Activated naive CD8-positive, alpha-beta T cell treated with anti-CD3 and anti-CD28 coated beads, Interleukin-2, amount 10 ng/mL, durations not matched to agents 7 days and 5 days (primary cell): ENCODE measurements at regions not wholly inside any gene's neighbourhood (a gene's known extent, or its start where the extent isn't known, plus 50 kb on each side); places are given as distances from the start of the nearest gene placed in this dataset.
"Not testable (repeated sequence)": the region's sequence is repeated elsewhere in the genome, so short reads cannot be mapped to it uniquely, and the experiment has no call there.

Source experiments
- ATAC-seq: fragments of 150-1000 bp; cut with Tn5 transposase; one replicate; pipeline ENCODE4 v1.10.0; 2021; ENCODE audit warnings: low read depth, moderate library complexity
- POLR2A ChIA-PET: fragments of 350-600 bp; sonication (Branson Sonifier 250); formaldehyde crosslinking; loops from one replicate; lab custom pipeline; 2021; ENCODE audit warnings: antibody characterized with exemption; lab: Charles Lee
- DNase-seq: peaks from one replicate; pipeline ENCODE4 v3.0.0; 2021
- H3K27ac Mint-ChIP-seq: one replicate; pipeline ENCODE4 v1.8.0; 2022; ENCODE audit warnings: mild to moderate bottlenecking, mixed read lengths
- H3K27me3 Mint-ChIP-seq: one replicate; pipeline ENCODE4 v1.8.0; 2022; ENCODE audit warnings: mild to moderate bottlenecking, moderate library complexity, mixed read lengths
- H3K36me3 Mint-ChIP-seq: one replicate; pipeline ENCODE4 v1.8.0; 2021; ENCODE audit warnings: mild to moderate bottlenecking, mixed read lengths
- H3K4me1 Mint-ChIP-seq: one replicate; pipeline ENCODE4 v1.8.0; 2021; ENCODE audit warnings: mixed read lengths
- H3K4me3 Mint-ChIP-seq: one replicate; pipeline ENCODE4 v1.8.0; 2022; ENCODE audit warnings: mild to moderate bottlenecking, moderate library complexity, mixed read lengths
- H3K9me3 Mint-ChIP-seq: one replicate; pipeline ENCODE4 v1.8.0; 2021; ENCODE audit warnings: mixed read lengths

DNA sequence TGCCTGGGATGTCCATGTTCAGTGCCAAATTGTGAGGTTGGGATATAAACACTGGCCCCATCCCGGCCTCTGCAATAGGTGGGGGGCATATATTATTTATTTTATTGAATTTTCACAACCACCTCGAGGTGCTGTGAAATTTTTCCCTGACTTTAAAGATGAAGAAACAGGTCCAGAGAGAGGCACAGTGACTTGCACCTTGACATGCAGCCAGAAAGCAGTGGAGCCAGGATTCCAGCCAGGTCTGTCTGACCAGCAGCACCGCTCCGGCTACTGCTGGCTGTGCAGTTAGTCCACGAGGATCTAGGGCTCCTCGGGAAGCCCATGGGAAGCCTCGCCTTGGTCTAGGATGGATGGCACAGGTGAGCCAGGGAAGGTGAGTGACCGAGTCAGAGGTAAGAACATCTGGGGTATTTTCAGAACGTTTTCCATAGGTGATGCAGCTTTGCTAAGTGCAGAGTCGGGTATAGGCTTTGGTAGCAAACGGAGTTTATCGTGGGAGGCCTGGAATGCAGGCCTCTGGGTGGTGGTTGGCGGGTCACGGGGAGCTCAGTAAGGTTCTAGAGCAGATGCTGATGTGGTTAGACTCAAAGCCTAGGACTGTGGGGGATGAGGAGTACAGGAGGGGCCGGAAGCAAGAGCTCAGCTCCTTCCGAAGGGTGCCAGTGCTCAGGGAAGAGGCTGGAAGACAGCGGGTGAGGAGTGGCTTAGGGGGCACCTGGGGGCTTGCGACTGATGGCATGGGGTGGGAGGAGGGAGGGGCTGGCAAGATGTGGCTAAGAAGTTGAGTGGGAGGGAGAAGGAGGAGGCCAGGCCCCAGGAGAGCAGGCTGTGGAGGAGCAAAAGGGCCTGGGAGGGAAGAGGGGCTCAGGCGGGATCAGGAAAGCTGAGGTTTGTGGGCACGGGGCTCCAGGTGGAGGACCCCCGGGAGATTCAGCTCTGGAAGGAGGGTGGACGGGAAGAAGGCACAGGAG is 107.7 kb upstream of the LRPAP1 start:
- DNase-seq, result no peak
- H3K4me3 Mint-ChIP-seq, result no peak overlapping the region
- no peaks in the 10 kb centered on the region for H3K36me3 Mint-ChIP-seq
- H3K27ac Mint-ChIP-seq, result no peak overlapping the region
- ATAC-seq, result no peak
- H3K27me3 Mint-ChIP-seq, result peaks cover 2% of the 10 kb centered on the region
- POLR2A ChIA-PET, result no interaction called here
- no peaks in the 10 kb centered on the region for H3K4me1 Mint-ChIP-seq
- H3K9me3 Mint-ChIP-seq, result peaks cover 3% of the 10 kb centered on the region

DNA sequence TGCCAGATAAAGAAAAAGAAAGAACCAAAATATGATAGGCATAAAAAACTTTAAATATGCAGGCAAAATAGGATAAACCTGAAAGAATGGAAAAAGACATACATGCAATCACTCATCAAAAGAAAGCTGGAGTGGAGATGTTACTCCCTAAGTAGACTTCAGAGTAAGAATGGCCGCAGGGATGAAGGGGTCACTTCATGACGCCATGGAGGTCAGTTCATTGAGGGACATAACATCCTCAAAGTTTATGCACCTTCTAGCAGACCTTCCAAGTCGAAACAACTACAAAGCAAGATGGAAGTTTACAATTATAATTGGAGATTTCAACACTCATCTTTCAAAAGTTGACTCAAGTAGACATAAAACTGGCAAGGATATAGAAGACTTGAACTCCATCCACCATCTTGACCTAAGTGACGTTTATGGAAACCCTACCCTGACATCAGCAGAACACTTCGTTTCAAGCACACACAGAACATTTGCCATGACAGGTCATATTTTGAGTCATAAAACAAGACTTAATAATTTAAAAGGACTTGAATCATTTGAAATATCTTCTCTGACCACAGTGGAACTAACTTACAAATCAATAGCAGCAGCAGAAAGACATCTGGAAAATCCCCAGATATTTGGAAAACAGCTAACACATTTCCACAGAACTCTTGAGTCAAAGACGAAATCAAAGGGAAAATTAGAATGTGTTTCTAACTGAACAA is 106.0 kb upstream of the LRPAP1 start:
- Mint-ChIP-seq H3K36me3 (no peaks in the 10 kb centered on the region), H3K4me3 (no peak overlapping the region), H3K9me3 (peaks cover 3% of the 10 kb centered on the region), H3K4me1 (no peaks in the 10 kb centered on the region), H3K27me3 (peaks cover 2% of the 10 kb centered on the region), H3K27ac (no peak overlapping the region)
- DNase-seq (no peak), ATAC-seq (no peak)
- POLR2A ChIA-PET, result no interaction called here

DNA sequence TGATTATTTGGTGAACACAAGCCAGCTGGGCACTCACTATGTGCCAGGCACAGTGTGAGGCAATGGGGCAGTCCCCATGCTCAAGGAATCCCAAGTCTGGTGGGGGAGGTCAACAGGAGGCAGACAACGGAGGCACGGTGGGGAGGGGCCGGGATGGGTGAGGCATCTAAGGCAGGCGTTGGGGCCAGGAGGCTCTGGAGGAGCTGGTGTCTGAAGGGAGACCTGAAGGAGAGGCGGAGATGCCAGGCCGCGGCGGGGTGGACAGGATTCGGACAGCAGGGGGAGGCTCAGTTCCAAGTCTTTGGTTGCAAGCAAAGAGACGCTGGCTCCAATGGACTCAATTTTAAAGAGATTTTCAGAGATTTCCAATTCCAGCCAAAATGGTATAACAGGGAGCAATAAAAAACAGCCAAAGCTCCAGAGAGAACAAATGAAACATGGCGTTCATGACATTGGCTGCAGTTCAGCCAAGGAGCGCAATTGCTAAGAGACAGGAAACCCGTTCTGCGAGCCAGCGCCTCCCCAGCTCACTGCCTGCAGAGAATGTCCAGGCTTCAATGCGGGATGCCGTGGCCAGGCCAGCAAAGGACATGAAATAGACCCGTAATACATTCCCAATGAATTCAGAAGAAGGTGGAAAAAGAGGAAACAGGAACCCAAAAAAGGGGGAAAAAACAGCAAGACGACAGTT is 105.2 kb upstream of the LRPAP1 start:
- POLR2A ChIA-PET, result no interaction called here
- DNase-seq (no peak), ATAC-seq (no peak)
- H3K27me3 Mint-ChIP-seq, result peaks cover 2% of the 10 kb centered on the region
- H3K4me3 Mint-ChIP-seq, result no peak overlapping the region
- H3K4me1 Mint-ChIP-seq, result no peaks in the 10 kb centered on the region
- no peaks in the 10 kb centered on the region for H3K36me3 Mint-ChIP-seq
- peaks cover 3% of the 10 kb centered on the region for H3K9me3 Mint-ChIP-seq
- no peak overlapping the region for H3K27ac Mint-ChIP-seq

DNA sequence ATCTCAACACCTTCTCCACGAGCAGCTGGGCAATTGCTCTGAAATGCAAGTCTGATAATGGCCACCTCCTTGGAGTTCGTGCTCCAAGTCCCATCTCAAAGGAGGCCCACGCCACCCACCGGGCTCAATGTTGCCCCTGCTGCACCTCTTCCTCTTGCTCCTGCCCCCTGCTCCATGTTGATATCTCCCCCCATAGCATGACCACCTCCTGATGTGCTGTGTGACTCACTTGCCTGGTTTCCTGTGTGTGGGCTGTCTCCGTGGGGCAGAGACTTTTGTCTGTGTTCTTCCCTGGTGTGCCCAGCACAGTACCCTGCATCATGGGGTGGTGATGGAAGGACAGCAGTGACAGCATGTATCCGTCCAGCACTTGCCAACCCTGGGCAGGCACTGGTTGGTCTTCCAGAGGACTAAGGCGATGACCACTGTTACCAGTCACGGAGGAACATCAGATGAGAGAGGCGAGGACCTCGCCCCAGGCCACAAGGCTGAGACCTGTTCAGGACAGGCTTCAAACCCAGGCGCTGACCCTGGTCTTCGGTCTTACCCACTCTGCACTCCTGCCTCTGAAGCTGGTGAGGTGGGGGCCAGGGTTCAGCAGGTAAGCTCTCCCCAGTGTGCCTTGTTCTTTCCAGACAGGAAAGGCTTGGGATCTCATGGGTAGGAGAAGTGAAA is 104.6 kb upstream of the LRPAP1 start:
- peaks cover 3% of the 10 kb centered on the region for H3K9me3 Mint-ChIP-seq
- POLR2A ChIA-PET, result no interaction called here
- H3K36me3 Mint-ChIP-seq, result no peaks in the 10 kb centered on the region
- no peak for ATAC-seq
- no peak overlapping the region for H3K27ac Mint-ChIP-seq
- no peak overlapping the region for H3K4me3 Mint-ChIP-seq
- DNase-seq, result no peak
- H3K4me1 Mint-ChIP-seq, result no peaks in the 10 kb centered on the region
- peaks cover 2% of the 10 kb centered on the region for H3K27me3 Mint-ChIP-seq

DNA sequence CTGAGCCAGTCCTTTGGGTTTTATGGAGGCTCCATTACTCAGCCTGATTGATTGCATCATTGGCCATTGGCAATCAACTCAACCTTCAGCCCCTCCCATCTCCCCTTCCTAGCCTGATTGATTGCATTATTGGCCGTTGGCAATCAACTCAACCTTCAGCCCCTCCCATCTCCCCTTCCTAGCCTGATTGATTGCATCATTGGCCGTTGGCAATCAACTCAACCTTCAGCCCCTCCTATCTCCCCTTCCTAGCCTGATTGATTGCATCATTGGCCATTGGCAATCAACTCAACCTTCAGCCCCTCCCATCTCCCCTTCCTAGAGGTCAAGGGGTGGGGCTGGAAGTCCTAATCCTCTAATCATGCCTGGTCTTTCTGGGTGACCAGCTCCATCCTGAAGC is 103.8 kb upstream of the LRPAP1 start:
- ATAC-seq, DNase-seq, H3K36me3 Mint-ChIP-seq, H3K9me3 Mint-ChIP-seq, H3K27ac Mint-ChIP-seq, POLR2A ChIA-PET, H3K4me3 Mint-ChIP-seq, H3K27me3 Mint-ChIP-seq, H3K4me1 Mint-ChIP-seq: not testable (repeated sequence)

DNA sequence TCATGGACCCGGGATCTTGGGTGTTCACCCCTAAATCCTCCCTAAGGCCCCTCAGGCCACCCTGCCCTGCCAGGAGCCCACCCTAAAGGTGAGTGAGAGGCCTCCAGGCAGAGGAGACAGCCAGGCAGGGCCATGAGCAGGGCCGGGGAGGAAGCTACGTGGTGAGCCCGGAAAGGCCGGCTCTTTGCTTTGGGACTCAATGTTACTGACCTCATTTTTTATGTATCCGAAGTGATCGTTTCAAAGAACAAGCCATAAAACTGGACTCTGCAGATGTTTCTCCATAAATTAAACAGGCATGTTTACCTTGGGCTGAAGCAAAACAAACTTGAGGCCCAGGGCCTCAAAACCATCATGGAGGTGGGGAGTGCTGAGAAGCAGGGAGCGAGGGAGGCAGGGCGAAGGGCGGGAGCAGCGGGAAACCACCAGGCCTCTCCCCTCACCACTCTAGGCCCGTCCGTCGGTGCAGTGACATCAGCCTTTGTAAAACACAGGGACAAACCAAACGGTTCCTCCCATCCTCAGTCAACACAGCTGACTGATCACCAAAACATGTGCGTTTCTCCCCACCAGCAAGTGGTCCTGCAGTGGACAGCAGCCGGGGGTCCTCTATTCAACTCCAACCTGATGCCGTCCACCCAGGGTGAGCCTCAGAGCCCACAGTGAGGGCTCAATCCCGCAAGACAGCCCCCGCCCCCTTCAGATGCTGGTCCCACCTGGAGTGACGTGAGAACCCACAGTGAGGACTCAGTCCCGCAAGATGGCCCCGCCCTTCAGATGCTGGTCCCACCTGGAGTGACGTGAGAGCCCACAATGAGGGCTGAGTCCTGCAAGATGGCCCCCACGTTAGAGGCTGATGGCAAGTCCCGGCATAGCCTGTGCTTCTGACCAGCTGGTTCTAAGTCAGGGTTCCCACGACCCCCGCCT is 102.9 kb upstream of the LRPAP1 start:
- Mint-ChIP-seq H3K4me3 (no peak overlapping the region), H3K9me3 (peaks cover 3% of the 10 kb centered on the region), H3K36me3 (no peaks in the 10 kb centered on the region), H3K27ac (no peak overlapping the region), H3K27me3 (no peaks in the 10 kb centered on the region), H3K4me1 (no peaks in the 10 kb centered on the region)
- POLR2A ChIA-PET, result no interaction called here
- DNase-seq (no peak), ATAC-seq (no peak)

DNA sequence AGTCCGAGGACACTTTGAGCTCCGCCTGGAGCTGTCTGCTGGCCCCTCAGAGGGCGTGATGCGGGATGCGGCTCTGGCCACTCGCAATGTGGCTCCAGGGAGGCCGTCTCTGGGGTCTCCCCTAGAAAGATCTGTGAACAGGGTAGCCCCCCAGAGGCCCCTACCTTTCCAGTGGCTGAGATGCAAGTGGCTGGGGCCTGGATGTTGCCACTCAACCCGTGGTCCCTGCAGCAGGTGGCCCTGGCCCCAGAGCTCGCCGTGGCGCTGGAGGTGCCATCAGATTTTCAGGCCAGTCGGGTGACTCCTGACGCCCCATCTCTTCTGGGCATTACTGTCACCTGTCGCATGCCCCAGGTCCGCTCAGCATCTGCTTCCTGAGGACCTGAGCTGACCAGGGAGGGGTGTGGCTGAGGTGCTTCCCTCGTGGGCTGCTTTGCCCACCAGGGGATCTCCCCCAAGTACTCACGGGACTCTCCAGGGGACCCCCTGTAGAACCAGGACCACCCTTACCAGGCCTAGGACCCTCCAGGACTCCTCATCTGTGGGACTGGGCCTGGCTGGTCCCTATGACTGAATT is 102.1 kb upstream of the LRPAP1 start:
- Mint-ChIP-seq H3K9me3 (peaks cover 3% of the 10 kb centered on the region), H3K4me1 (no peaks in the 10 kb centered on the region), H3K27ac (no peak overlapping the region), H3K36me3 (no peaks in the 10 kb centered on the region), H3K27me3 (no peaks in the 10 kb centered on the region), H3K4me3 (no peak overlapping the region)
- POLR2A ChIA-PET, result no interaction called here
- DNase-seq (no peak), ATAC-seq (no peak)

DNA sequence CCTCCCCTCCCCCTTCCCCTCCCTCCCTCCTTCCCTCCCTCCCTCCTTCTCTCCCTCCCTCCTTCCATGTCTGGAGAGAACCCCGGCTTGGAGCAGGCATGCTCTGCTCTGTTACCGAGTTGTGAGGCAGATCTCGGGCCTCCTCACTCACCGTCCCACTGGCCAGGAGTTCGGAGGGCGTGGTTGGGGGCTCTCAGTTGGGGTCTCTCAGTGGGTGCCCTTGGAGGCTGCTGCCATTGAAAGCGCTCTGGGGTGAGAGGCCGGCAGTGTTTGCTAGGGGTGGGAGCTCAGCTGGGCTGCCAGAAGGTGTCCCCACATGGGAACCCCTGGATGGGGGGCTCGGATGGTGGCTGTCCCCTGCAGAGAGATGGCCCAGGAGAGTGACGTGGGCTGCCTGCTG is 101.1 kb upstream of the LRPAP1 start:
- POLR2A ChIA-PET, H3K4me3 Mint-ChIP-seq, H3K4me1 Mint-ChIP-seq, H3K9me3 Mint-ChIP-seq, H3K27me3 Mint-ChIP-seq, H3K36me3 Mint-ChIP-seq, H3K27ac Mint-ChIP-seq, DNase-seq, ATAC-seq: not testable (repeated sequence)

DNA sequence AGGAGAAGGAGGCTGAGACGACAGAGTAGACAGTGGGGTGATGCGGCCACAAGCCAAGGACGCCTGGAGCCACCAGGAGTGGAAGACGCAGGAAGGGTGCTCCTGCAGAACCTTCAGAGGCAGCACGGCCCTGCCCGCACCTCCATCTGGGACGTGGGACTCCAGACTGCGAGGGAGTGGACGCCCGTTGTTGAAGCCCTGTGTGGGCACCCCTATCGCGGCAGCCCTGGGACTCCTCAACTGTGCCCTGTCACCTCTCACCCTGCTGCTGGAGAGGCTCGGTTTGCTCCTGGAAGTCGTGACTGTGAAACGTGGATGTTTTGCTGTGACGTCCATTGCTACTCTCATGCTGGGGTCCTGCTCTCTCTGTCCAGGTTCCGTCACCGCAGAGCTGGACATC is 100.6 kb upstream of the LRPAP1 start:
- ATAC-seq, H3K27me3 Mint-ChIP-seq, H3K36me3 Mint-ChIP-seq, H3K27ac Mint-ChIP-seq, POLR2A ChIA-PET, H3K4me3 Mint-ChIP-seq, DNase-seq, H3K9me3 Mint-ChIP-seq, H3K4me1 Mint-ChIP-seq: not testable (repeated sequence)

DNA sequence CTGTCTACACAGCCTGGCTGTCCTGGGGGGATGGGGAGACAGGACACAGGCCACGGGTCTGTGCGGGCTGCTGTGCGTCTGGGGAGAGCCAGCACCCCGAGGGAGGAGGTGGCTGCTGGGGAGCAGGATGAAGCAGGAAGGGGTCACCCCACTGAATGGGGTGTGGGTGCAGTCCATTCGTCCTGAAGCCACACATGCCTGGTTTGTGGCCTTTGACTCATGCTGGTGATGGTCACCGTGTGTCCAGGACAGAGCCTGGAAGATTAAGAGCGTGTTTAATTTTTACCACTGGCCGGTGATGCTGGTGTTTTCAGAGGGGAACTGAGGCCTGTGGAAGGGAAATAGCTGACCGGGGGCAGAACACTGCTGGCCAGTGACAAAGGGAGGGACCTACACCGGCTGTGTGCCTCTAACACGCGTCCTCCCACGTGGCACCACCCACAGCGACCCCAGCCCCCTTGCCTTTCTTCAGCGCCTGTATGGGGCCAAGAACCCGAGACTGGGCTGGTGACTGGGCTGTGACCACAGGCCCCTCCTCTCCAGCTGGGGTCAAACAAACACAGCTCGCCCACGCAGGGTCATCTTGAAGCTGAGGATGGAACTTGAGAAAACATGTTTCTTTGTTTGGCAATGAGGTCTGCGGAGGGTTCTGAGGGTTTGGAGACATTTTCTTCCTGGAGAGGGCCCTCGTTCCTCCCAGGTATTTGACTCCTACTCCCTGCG is 99.5 kb upstream of the LRPAP1 start:
- H3K36me3 Mint-ChIP-seq, POLR2A ChIA-PET, H3K27ac Mint-ChIP-seq, ATAC-seq, H3K27me3 Mint-ChIP-seq, H3K4me1 Mint-ChIP-seq, H3K9me3 Mint-ChIP-seq, H3K4me3 Mint-ChIP-seq, DNase-seq: not testable (repeated sequence)

DNA sequence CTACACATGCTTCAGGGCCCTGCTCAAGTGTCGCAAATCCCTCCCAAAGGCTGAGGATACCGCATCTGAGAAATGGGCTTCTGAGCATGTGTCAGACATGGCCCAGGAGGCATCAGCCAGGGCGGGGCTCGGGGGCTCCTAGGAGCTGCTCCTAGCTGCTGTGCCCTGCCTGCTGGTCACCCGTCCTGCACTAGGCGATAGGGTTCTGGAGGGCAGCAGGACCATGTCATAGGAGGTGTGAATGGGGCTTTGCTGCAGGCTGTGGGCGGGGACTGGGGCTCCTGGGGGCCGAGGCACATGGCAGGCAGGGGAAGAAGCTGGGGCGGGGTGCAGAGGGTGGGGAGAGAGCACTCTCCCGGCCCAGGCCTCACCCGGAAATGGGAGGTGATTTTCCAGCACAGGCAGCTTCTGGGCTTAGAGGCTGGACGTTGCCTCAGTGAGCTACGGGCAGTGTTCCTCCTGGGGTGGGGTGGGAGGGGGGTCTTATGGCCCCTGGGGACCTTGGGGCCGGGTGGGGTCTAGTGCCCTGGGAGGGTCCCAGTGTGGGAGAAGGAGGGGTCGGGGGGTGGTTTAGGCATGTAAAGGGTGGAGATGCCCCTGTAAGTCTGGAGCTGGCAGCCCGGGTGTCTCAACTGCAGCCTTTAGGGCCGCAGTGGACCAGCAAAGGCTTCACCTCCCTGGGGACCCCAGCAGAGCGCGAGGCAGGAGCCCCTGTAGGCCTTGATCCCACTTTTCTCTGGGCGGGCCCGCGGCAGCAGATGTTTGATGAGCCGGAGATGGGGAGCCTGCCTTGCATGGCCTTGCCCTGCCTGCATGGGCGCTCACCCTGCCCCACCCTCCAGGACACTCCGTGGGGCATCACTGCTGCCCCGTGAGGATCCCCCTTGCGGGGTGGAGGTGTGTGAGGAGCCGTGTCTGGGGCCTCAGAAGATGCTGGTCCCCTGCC is 98.6 kb upstream of the LRPAP1 start:
- POLR2A ChIA-PET, result no interaction called here
- no peaks in the 10 kb centered on the region for H3K27me3 Mint-ChIP-seq
- DNase-seq (no peak), ATAC-seq (no peak)
- H3K27ac Mint-ChIP-seq, result no peak overlapping the region
- H3K4me3 Mint-ChIP-seq, result no peak overlapping the region
- no peaks in the 10 kb centered on the region for H3K36me3 Mint-ChIP-seq
- no peaks in the 10 kb centered on the region for H3K4me1 Mint-ChIP-seq
- no peaks in the 10 kb centered on the region for H3K9me3 Mint-ChIP-seq
